GM06990 (cell line): ENCODE measurements at regions not wholly inside any gene's neighbourhood (a gene's known extent, or its start where the extent isn't known, plus 50 kb on each side); places are given as distances from the start of the nearest gene placed in this dataset.

Experiments
- DNase-seq: peaks from one replicate; pipeline ENCODE4 v3.0.0-alpha.2; 2011; ENCODE audit not compliant: insufficient read length; ENCODE audit errors: extremely low read depth
- H3K27me3 ChIP-seq: replicated peaks from 2 replicates; pipeline ENCODE4 v1.6.0; 2011; ENCODE audit warnings: low read length; ENCODE audit not compliant: control insufficient read depth, insufficient read depth
- H3K36me3 ChIP-seq: 2 replicates; pipeline ENCODE4 v1.5.1; 2011; ENCODE audit warnings: low read length; ENCODE audit not compliant: control insufficient read depth, insufficient read depth
- H3K4me3 ChIP-seq: replicated peaks from 2 replicates; pipeline ENCODE4 v1.5.1; 2011; ENCODE audit warnings: low read depth, mild to moderate bottlenecking, control low read depth, low read length
- TF ChIP-seq, protein P1 (sequence below): IDR thresholded peaks from 2 replicates; pipeline ENCODE4 v1.5.1; 2011; ENCODE audit warnings: low read length, control low read depth, mild to moderate bottlenecking, inconsistent platforms; ENCODE audit not compliant: insufficient read depth, poor library complexity, severe bottlenecking

DNA sequence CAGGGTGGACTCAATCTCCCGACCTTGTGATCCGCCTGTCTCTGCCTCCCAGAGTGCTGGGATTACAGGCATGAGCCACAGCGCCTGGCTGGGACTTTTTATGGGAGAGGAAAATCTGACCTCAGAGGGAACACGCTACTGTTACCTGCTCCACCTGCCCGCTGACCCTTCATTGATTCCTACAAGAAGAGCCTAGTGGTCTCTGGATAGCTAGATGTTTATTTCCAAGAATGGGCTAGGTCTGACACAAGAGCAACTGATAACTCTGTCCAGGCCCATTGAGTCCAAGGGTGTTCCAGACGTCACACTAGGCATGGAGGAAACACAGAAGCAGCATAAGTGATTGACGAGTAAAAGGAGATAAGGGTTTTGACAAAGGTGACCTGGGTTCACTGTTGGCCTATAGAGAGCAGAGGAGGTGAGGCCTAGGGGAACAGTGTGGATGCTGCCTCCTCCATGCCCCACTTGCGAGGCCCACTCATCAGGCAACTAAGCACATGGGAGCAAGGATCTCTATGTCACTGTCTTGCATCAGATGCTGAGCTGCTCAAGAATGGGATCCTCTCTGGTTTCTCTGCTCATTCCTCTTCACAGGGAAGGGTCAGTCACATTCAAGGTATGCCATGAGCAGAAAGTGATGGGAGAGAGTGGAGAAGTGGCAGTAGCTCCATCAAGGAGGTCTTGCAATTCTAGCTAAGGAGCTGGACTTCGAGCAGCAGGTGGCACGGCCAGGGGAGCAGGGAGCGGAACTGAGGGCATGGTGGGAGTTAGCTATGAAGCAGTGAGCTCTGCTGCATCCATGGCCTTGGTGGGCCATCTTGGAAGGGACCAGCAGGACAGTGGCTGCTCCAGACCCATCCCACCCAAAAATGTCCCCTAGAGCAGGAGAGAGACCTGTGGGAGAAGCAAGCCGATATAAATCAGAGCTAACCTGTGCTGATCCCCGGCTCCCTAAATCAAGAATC, 145.2 kb downstream of the WSCD1 start:
- H3K36me3 ChIP-seq = no peaks in the 10 kb centered on the region

GRCh38 chr17:6213859-6214258, 143.7 kb downstream of the WSCD1 start:
- Histone ChIP-seq H3K27me3 (no peaks in the 10 kb centered on the region; the same call in 1 of the 2 replicates), H3K4me3 (no peak overlapping the region), H3K36me3 (no peaks in the 10 kb centered on the region)
- DNase-seq = no peak
- TF ChIP-seq, protein P1, sequence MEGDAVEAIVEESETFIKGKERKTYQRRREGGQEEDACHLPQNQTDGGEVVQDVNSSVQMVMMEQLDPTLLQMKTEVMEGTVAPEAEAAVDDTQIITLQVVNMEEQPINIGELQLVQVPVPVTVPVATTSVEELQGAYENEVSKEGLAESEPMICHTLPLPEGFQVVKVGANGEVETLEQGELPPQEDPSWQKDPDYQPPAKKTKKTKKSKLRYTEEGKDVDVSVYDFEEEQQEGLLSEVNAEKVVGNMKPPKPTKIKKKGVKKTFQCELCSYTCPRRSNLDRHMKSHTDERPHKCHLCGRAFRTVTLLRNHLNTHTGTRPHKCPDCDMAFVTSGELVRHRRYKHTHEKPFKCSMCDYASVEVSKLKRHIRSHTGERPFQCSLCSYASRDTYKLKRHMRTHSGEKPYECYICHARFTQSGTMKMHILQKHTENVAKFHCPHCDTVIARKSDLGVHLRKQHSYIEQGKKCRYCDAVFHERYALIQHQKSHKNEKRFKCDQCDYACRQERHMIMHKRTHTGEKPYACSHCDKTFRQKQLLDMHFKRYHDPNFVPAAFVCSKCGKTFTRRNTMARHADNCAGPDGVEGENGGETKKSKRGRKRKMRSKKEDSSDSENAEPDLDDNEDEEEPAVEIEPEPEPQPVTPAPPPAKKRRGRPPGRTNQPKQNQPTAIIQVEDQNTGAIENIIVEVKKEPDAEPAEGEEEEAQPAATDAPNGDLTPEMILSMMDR = no peak

More for the DNA sequence above, 145.2 kb downstream of the WSCD1 start:
- H3K27me3 ChIP-seq = no peaks in the 10 kb centered on the region
- TF ChIP-seq, protein P1 = no peak
- H3K4me3 ChIP-seq = no peak overlapping the region
- DNase-seq = no peak

DNA sequence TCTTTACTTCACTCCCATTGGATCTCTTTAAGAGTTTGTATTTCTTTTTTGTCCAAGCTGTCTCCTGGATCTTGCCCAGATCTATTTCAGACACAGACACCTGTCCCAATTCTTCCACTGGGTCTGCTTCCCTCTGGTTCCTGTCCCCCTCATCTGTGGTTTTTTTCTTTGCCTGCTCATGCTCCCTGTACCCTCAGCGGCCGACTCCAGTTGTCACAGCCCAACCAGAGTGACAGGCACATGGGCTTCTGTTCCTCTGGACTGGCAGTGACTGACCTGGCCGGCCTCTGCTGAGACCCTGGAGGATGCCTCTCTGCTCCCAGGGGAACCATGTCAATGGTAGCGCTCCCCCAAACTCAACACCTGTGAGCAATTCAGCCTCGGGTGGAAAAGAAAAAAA, 142.6 kb downstream of the WSCD1 start:
- H3K36me3 ChIP-seq = no peaks in the 10 kb centered on the region
- H3K27me3 ChIP-seq = no peaks in the 10 kb centered on the region; the same call in 1 of the 2 replicates
- H3K4me3 ChIP-seq = no peak overlapping the region
- TF ChIP-seq, protein P1 = no peak
- no peak for DNase-seq

- TF ChIP-seq, protein P1 = no peak
- DNase-seq = no peak
- Histone ChIP-seq H3K4me3 (no peak overlapping the region), H3K36me3 (no peaks in the 10 kb centered on the region), H3K27me3 (no peaks in the 10 kb centered on the region; the same call in 1 of the 2 replicates)
Measured at GRCh38 chr17:6209829-6210228, 139.7 kb downstream of the WSCD1 start.

DNA sequence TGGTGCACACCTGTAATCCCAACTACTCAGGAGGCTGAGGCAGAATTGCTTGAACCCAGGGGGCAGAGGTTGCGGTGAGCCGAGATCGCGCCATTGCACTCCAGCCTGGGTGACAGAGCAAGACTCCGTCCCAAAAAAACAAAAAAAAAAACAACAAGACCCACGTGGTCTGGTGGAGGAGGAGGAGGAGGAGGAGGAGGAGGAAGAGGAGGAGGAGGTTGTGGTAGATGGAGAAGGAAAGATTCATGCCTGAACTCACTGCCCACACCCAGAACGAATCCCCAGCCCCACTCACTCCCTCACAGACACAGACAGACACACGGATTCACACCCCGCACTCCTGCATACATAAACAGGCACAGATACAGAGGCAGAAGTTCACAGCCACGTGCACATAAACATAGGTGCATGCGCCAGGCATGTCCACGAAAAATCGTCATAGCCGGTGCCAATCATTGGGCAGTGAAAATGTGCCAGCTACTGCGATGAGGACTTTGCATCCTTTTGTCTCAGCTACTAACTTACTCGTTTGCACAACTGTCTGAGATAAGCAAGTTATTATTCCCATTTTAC, 138.5 kb downstream of the WSCD1 start:
- H3K27me3 ChIP-seq = no peaks in the 10 kb centered on the region; the same call in 1 of the 2 replicates
- DNase-seq = no peak
- TF ChIP-seq, protein P1 = no peak
- no peaks in the 10 kb centered on the region for H3K36me3 ChIP-seq
- no peak overlapping the region for H3K4me3 ChIP-seq
